GM21367 (cell line): ENCODE measurements at regions not wholly inside any gene's neighbourhood (a gene's known extent, or its start where the extent isn't known, plus 50 kb on each side); places are given as distances from the start of the nearest gene placed in this dataset.

ENCODE experiments used
- ATAC-seq: cut with Tn5 transposase; IDR thresholded peaks from one replicate; pipeline ENCODE4 v1.9.1; 2021; ENCODE audit not compliant: unreplicated experiment

DNA sequence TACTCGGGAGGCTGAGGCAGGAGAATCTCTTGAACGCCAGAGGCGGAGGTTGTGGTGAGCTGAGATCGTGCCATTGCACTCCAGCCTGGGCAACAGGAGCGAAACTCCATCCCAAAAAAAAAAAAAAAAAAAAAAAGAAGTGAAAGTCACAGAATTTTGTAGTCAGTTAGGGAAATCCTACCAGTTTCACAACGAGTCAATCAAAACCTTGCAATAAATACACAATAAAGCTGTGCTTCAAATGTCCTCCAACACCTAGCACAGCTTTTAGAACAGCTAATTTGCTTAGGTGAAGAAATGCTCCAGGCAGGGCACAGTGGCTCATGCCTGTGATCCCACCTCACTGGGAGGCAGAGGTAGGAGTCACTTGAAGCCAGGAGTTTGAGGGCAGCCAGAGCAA is 112.8 kb upstream of the ATF7IP start:
- no peak for ATAC-seq

DNA sequence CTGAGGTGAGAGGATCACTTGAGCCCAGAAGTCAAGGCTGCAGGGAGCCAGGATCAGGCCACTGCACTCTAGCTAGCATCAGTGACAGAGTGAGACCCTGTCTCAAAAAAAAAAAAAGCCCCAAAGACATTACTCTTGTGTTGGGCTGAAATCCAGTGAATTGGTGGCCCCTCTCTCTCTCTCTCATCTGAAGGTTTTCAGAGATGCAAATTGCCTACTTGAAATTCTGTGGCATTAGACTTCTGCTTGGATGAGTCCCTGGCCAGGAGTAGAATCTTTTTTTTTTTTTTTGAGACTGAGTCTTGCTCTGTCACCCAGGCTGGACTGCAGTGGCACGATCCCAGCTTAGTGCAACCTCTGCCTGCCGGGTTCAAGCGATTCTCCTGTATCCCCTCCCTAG is 112.0 kb upstream of the ATF7IP start:
- no peak for ATAC-seq

- ATAC-seq, result no peak
These were observed 110.7 kb upstream of the ATF7IP start for GRCh38 chr12:14254781-14255180.

DNA sequence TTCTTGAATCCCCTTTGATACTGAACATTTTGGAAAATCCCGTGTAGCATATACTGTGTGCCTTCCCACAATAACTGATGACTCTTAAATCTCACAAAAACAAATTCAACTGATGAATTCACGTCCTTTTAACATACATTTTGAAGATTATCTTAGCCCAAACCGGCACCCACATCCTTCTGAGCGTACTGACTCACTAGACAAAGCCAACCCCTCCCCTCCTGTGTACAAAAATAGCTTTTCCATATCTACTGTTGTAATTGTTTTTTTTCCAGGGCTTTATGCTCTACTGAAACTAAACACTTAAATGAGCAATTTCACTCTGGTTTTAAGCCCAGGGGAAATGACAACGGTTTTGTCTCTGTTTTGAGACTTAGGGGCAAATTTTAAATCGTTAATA is 109.4 kb upstream of the ATF7IP start:
- no peak for ATAC-seq

GRCh38 chr12:14256555-14257169 is 108.8 kb upstream of the ATF7IP start:
- ATAC-seq, result no peak

DNA sequence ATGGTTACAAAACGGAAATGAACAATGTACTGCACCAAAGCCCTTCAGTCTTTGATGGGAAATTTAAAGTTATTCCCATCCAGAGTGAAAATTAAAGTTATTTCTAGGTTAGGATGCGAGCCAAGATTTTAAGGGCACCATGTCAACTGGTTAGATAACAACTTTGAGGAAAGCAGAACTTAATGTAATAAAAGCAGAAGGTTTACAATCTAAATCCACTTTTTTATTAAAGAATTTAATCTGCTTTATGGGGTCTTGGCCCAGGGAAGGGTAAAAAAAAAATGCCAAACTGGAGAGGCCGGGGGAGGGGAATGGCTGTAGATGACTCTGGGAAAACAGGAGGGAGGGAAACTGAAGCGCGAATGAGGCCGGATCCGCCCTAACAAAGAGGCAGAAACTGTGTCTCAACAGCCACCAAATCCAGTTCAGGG is 108.2 kb upstream of the ATF7IP start:
- peak; percentile 64 for ATAC-seq

DNA sequence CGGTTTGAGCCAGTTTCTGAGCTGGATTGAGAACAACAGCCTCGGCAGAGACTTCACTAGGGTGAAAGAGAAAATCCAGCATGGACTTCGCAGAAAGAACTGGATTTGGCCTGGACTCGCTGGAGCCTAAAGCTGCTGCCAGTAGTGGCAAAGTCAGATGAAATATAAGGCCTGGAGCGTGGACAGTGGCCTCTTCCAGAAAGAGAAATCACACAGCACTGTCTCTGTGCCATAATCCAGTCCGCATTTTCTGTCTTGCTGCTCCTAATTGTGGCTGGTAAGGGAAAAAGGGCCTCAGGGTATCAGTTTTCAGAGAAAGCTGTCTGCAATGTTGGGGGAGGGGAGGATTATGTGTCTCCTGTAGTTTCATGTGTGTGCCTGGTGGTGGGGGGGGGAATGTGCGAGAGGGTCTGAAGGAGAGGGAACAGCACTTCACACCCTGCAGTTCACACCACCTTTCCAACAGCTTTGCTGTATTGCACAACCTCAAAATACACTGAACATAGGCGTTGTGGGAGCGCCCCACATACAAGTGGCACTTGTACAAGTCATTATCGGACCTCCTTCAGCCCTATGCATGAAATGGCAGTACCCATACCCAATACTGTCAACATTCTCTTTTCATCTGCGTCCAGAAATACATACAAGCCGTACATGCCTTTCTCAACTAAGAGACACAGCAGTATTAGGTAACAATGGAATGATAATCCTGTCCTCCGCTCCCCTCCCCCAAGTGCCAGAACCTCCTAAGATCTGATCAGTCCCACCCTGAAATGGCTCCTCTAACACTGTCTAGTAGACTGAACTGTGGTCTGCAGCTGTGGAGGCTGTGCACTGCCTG is 107.5 kb upstream of the ATF7IP start:
- peak; percentile 52 for ATAC-seq

DNA sequence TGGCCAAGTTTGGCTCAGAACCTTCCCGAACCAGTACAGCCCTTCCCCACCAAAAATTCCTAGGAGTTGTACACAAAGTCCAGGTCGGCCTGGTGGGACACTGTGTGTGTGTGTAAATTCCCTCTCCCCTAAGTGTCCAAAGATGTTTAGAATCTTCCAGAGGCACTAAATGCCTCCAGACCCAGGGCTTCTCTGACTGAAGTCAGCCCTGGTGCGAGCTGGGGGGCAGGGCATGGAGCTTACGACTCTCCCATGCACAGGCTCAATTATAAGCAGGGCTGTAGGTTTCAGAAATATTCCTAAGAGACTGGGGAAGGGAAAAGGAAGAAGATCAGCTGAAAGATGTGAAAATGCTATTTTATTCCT is 106.9 kb upstream of the ATF7IP start:
- no peak for ATAC-seq

- ATAC-seq, result no peak
These were observed 105.9 kb upstream of the ATF7IP start for GRCh38 chr12:14259481-14260010.

- ATAC-seq, result no peak
These were observed 105.2 kb upstream of the ATF7IP start for GRCh38 chr12:14260011-14260993.

DNA sequence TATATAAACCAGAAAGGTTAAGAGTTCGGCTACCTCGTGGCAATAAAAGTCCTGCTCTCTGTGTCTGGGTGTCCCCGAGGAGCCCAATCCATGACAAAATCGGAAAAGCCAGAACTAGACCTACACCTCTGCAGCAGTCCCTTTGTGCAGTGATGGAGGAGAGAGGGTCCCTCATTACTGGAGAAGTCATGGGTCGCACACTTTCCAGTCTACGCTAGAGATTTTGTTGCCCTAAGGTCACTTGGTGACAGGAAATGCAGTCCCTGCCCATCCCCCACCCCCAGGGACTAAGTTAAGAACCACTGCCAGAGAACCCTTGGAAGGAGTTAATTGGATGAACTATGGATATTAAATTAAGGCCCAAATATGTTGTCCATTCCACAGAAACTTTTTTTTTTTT is 104.4 kb upstream of the ATF7IP start:
- no peak for ATAC-seq

GRCh38 chr12:14261861-14262260 is 103.6 kb upstream of the ATF7IP start:
- no peak for ATAC-seq

- no peak for ATAC-seq
These were observed 102.5 kb upstream of the ATF7IP start for GRCh38 chr12:14262771-14263511.

- no peak for ATAC-seq
These were observed 101.7 kb upstream of the ATF7IP start for GRCh38 chr12:14263742-14264141.

GRCh38 chr12:14264316-14264715 is 101.2 kb upstream of the ATF7IP start:
- ATAC-seq, result no peak

- no peak for ATAC-seq
These were observed 100.7 kb upstream of the ATF7IP start for GRCh38 chr12:14264778-14265177.

DNA sequence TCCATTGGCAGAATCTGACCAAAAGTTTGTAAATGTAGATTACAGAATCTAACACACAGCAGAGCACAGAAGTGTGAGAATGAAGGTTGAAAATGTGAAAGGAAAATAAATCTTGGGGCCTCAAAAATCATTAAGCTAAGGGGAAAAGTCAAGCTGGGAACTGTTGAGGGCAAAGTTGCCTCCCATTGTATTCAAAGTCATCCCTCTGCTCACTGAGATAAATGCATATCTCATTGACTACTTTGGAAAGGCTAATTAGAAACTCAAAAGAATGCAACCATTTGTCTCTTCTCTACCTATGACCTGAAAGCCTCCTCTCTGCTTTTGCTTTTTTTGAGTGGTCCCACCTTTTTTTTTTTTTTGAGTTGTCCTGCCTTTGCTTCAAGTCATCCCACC is 97.4 kb upstream of the ATF7IP start:
- ATAC-seq, result no peak

GRCh38 chr12:14270392-14270791 is 95.1 kb upstream of the ATF7IP start:
- ATAC-seq, result no peak

- peak; percentile 39 for ATAC-seq
These were observed 92.2 kb upstream of the ATF7IP start for GRCh38 chr12:14272956-14273912.
